ENCODE measurements at regions not wholly inside any gene's neighbourhood (a gene's known extent, or its start where the extent isn't known, plus 50 kb on each side); places are given as distances from the start of the nearest gene placed in this dataset.

GRCh38 chr18:78323453-78324197 lies 656.0 kb upstream of the SALL3 start:
- no peak for TF ChIP-seq POLR2A (IDR thresholded peaks at IDR 0.05)
- TF ChIP-seq CTCF (IDR thresholded peaks at IDR 0.05) = no peak
- TF ChIP-seq EP300 (IDR thresholded peaks at IDR 0.05) = no peak
- TF ChIP-seq POLR2AphosphoS5 (IDR thresholded peaks at IDR 0.05) = no peak

All from sigmoid colon (tissue), 4 donors.